Heart left ventricle (tissue), 16 donors: ENCODE measurements at regions not wholly inside any gene's neighbourhood (a gene's known extent, or its start where the extent isn't known, plus 50 kb on each side); places are given as distances from the start of the nearest gene placed in this dataset.

Experiments used
- ATAC-seq, 4 donors: fragments of 200-7000 bp; cut with Tn5 transposase; one replicate each; pipeline ENCODE4 v1.9.1; 2020 to 2022; ENCODE audit warnings: moderate library complexity in 4 of 4, mild to moderate bottlenecking in 3 of 4, moderate number of reproducible peaks in 1 of 4
- DNase-seq, 5 donors: peaks; one replicate each; pipeline ENCODE4 v3.0.0-alpha.2; 2020
- H3K27ac ChIP-seq, 12 donors: fragments of 200-600 bp; sonication (generic) in 4 of 12; one replicate each; pipeline versions ENCODE4 v1.5.0 to v1.8.0; 2016 to 2022; ENCODE audit warnings: mild to moderate bottlenecking in 2 of 12
- H3K27me3 ChIP-seq, 9 donors: fragments of 200-600 bp; sonication (generic) in 2 of 9; one replicate each; pipeline versions ENCODE4 v1.5.1 to v1.8.0; 2016 to 2022; ENCODE audit warnings: mild to moderate bottlenecking in 3 of 9
- H3K36me3 ChIP-seq, 9 donors: fragments of 200-600 bp; sonication (generic) in 2 of 9; one replicate each; pipeline versions ENCODE4 v1.5.0 to v1.8.0; 2018 to 2022; ENCODE audit warnings: mild to moderate bottlenecking in 2 of 9
- H3K4me1 ChIP-seq, 12 donors: fragments of 200-600 bp; sonication (generic) in 4 of 12; one replicate each; pipeline versions ENCODE4 v1.5.0 to v1.8.0; 2016 to 2022; ENCODE audit warnings: mild to moderate bottlenecking in 3 of 12
- H3K4me3 ChIP-seq, 12 donors: fragments of 200-600 bp; sonication (generic) in 4 of 12; one replicate each; pipeline versions ENCODE4 v1.5.0 to v1.8.0; 2017 to 2022; ENCODE audit warnings: mild to moderate bottlenecking in 9 of 12, moderate library complexity in 4 of 12
- H3K9me3 ChIP-seq, 12 donors: fragments of 200-600 bp; sonication (generic) in 4 of 12; one replicate each; pipeline versions ENCODE4 v1.5.0 to v1.8.0; 2016 to 2022; ENCODE audit warnings: mild to moderate bottlenecking in 1 of 12
- CTCF ChIP-seq, 12 donors: fragments of 200-600 bp; sonication (generic) in 4 of 12; IDR thresholded peaks; one replicate each; pipeline versions ENCODE4 v1.5.0 to v1.8.0; 2018 to 2022; ENCODE audit warnings: antibody characterized with exemption in 12 of 12, mild to moderate bottlenecking in 5 of 12
- POLR2A ChIP-seq, 2 donors: fragments of 450-650 bp; IDR thresholded peaks; one replicate each; pipeline ENCODE4 v1.6.1; 2017; ENCODE audit warnings: antibody characterized with exemption in 2 of 2, mild to moderate bottlenecking in 2 of 2, moderate library complexity in 2 of 2
- WGBS, 4 donors: extraction: QIAGEN DNeasy Blood & Tissue Kit in 2 of 4; methylation state at CpG; one replicate each; pipeline versions ENCODE4 v1.1.5 to v1.1.7; 2013 to 2018; 5-methylcytosine and 5-hydroxymethylcytosine counted together
- intact Hi-C, 10 donors: fragments of 100-400 bp; cut with DNase I; formaldehyde crosslinking; loops; one replicate each; pipeline versions ENCODE4 v1.11.1 to v1.14.2; 2022
- donor health status: ischemic (EF 13 %, LVEDD 7.1; RV severe dilation, severe dysfunction).
- donor health status: healthy with polysubstance abuse.
- donor health status: DM: no; HTN: yes; CAD: no.
- donor health status: DM: no; HTN: no; CAD: no.
- donor health status: ischemic (EF 25% LVEDD 6.9; RV normal size, moderate dysfunction).
- donor health status: ischemic (EF 25% LVEDD 5.7; RV mildly dilated, moderate dysfunction).
- donor health status: healthy.
- donor health status: DM: yes; HTN: yes; CAD: no.
- donor health status: ischemic (EF 35%, LVEDD 5.7; RV mildly dilated, moderate dysfunction).
- donor health status: nonischemic (EF 11% LVEDD 7.7; RV severe dilation, severe dysfunction).
- donor health status: DM: yes; HTN: yes; CAD: no.
- donor health status: PGD.
- donor health status: ischemic (EF 29% LVEDD 5.4; RV normal size, mild dysfunction).
- donor health status: nonischemic (EF 23%, LVEDD 6.1; RV moderate dilation, normal function).

DNA sequence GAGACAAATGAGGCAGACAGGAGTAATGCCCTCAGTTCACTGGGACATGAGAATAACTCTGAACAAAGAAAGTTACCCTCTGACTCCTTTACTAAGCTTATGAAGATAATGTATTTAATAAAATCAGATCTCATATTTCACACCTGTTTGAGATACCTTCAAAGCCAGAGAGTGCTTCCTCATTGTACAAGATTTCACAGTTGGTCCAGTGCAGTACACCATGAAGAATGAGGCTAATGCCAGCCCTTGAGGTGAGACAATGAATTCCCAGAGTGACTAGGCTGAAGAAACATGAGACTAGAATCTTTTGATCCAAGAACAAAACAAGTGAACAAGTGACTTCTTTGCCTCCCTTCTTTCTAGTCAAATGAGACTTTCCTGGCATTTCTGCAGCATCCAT is 1133.8 kb downstream of the TUSC7 start:
- Histone ChIP-seq H3K9me3 (no peaks in the 10 kb centered on the region), H3K4me1 (no peaks in the 10 kb centered on the region), H3K27me3 (no peaks in the 10 kb centered on the region), H3K27ac (no peak overlapping the region), H3K36me3 (no peaks in the 10 kb centered on the region), H3K4me3 (no peak overlapping the region)
- DNase-seq (no peak), ATAC-seq (no peak)
- TF ChIP-seq CTCF (IDR thresholded peaks at IDR 0.05) (no peak), POLR2A (IDR thresholded peaks at IDR 0.05) (no peak)
- intact Hi-C loops = no loop called here

DNA sequence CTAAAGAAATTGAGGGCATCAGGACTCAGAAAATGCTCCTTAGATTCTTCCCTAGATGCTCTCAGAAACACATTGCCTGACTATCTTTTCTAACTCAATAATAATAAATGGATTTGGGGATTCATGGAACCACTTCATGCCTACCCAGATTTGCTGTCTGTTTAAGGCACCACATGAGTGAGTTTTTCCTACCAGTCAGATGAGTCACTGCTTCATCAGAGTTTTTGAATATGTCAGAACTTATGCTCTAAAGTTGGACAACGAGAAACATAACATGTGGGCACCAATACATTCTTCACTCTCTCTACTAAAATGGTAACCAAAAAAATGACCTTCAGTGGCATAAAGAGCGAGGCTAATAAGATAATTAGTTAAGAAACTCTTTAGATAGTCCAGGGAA is 1135.1 kb downstream of the TUSC7 start:
- Histone ChIP-seq H3K4me1 (no peaks in the 10 kb centered on the region), H3K36me3 (no peaks in the 10 kb centered on the region), H3K9me3 (no peaks in the 10 kb centered on the region), H3K27me3 (no peaks in the 10 kb centered on the region), H3K4me3 (no peak overlapping the region), H3K27ac (no peak overlapping the region)
- ATAC-seq (no peak), DNase-seq (no peak)
- TF ChIP-seq POLR2A (IDR thresholded peaks at IDR 0.05) = no peak
- no peak for TF ChIP-seq CTCF (IDR thresholded peaks at IDR 0.05)
- 69 to 73% (median 70%) methylated on average over 2 of the region's 2 CpGs for WGBS, 4 donors
- intact Hi-C loops = no loop called here

DNA sequence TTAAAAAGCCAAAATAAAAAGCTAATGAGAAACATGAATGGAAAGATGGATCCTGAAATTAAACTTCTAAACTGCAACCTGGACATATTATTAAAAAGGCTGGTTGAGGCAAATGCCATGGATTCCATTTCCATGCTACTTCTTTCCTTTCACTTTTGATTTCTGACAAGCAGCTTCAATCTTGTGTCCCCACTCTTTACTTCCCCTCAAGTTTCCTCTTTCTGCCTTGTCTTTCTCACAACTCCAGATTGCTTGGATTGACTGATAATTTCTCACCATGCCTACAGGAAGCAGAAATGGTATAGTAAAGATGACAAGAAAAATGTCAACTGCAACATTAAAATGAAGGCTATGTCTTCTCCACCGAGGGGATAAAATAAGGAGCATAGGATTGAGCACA is 1136.7 kb downstream of the TUSC7 start:
- TF ChIP-seq CTCF (IDR thresholded peaks at IDR 0.05) = no peak
- no peak for TF ChIP-seq POLR2A (IDR thresholded peaks at IDR 0.05)
- DNase-seq (no peak), ATAC-seq (no peak)
- Histone ChIP-seq H3K36me3 (no peaks in the 10 kb centered on the region), H3K27ac (no peak overlapping the region), H3K4me3 (no peak overlapping the region), H3K9me3 (no peaks in the 10 kb centered on the region), H3K27me3 (no peaks in the 10 kb centered on the region), H3K4me1 (no peaks in the 10 kb centered on the region)
- intact Hi-C loops = no loop called here
- WGBS, 4 donors = 40 to 60% (median 58%) methylated on average over 1 of the region's 1 CpG

DNA sequence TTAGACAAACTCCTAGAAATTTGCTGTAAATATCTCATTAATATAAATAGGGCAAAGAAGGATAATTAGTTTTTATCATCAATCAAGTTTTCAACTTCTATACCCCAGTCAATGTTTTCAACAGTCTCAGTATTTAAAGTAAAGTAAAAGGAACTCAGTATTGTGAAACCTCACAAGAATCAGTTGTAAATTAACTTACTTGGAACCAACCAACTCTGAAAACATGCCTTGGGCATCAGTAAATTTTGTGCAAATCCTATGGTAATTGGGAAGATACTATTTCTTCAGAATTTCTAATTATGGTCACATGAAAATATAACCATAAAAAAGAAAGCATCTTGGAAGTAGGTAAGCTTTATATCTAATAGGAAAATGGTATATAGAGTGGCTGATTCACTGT is 1139.0 kb downstream of the TUSC7 start:
- intact Hi-C loops = no loop called here
- Histone ChIP-seq H3K9me3 (no peaks in the 10 kb centered on the region), H3K27me3 (no peaks in the 10 kb centered on the region), H3K4me1 (no peaks in the 10 kb centered on the region), H3K27ac (no peak overlapping the region), H3K36me3 (no peaks in the 10 kb centered on the region), H3K4me3 (no peak overlapping the region)
- TF ChIP-seq CTCF (IDR thresholded peaks at IDR 0.05) (no peak), POLR2A (IDR thresholded peaks at IDR 0.05) (no peak)
- ATAC-seq = no peak
- no peak for DNase-seq
